HCT116 (cell line): ENCODE measurements at regions not wholly inside any gene's neighbourhood (a gene's known extent, or its start where the extent isn't known, plus 50 kb on each side); places are given as distances from the start of the nearest gene placed in this dataset.

Experiments
- ATAC-seq: fragments of 200-7000 bp; cut with Tn5 transposase; 2 replicates; pipeline ENCODE4 v1.9.1; 2020; ENCODE audit warnings: mild to moderate bottlenecking, moderate library complexity
- BruUV-seq: library from RNA; stranded (reverse); fragments of 400-500 nt; replicated peaks from 2 replicates; lab custom pipeline; 2021; lab: Mats Ljungman, UMichigan
- CTCF ChIA-PET: fragments of 300-600 bp; sonication (Branson Sonifier 250); formaldehyde crosslinking; loops from one replicate; lab custom pipeline; 2021; ENCODE audit warnings: antibody characterized with exemption; lab: Charles Lee
- POLR2A ChIA-PET: fragments of 300-600, 350-600 bp; sonication (Branson Sonifier 250); formaldehyde crosslinking; loops from one replicate; lab custom pipeline; 2021; ENCODE audit warnings: antibody characterized with exemption; lab: Charles Lee
- RAD21 ChIA-PET, 2 experiments: fragments of 300-600 bp; sonication (Branson Sonifier 250); formaldehyde crosslinking; loops; one replicate each; lab custom pipeline; 2023; ENCODE audit warnings: low total read pairs in 2 of 2; ENCODE audit not compliant: uncharacterized antibody in 2 of 2, unreplicated experiment in 2 of 2, low non-redundant PET in 1 of 2; lab: Charles Lee
- DNase-seq: peaks from one replicate; pipeline ENCODE4 v3.0.0-alpha.2; 2010; ENCODE audit warnings: low read depth, low spot score
- H2AFZ ChIP-seq: fragments of 200-600 bp; shearing (Covaris generic), sonication (generic); 2 replicates; pipeline ENCODE4 v1.6.1; 2017; ENCODE audit warnings: low read depth, mixed run types, mixed read lengths, antibody characterized with exemption, low read length; ENCODE audit not compliant: poor library complexity, severe bottlenecking
- H3K27ac ChIP-seq: 2 replicates; pipeline ENCODE4 v1.5.1; 2012; ENCODE audit warnings: low read depth, low read length
- H3K27me3 ChIP-seq: fragments of 200-600 bp; sonication (generic); 2 replicates; pipeline ENCODE4 v1.6.1; 2016; ENCODE audit warnings: mixed run types, low read length, mixed read lengths; ENCODE audit not compliant: insufficient read depth
- H3K36me3 ChIP-seq, 2 experiments: fragments of 200-500 bp in 1 of 2; fragments of 200-600 bp in 1 of 2; sonication (Bioruptor generic) in 1 of 2; sonication (generic) in 1 of 2; 2 replicates each; pipeline versions ENCODE4 v1.5.1 to v1.6.1; 2014 to 2016; ENCODE audit warnings: low read length in 2 of 2, inconsistent platforms in 1 of 2, mixed read lengths in 1 of 2, mixed run types in 1 of 2; ENCODE audit not compliant: insufficient read depth in 2 of 2, control insufficient read depth in 1 of 2
- H3K4me1 ChIP-seq, 2 experiments: fragments of 200-600 bp in 1 of 2; sonication (generic) in 1 of 2; 2 replicates each; pipeline versions ENCODE4 v1.5.1 to v1.6.1; 2012 to 2017; ENCODE audit warnings: low read length in 2 of 2, inconsistent platforms in 1 of 2, mild to moderate bottlenecking in 1 of 2, mixed read lengths in 1 of 2, mixed run types in 1 of 2, moderate library complexity in 1 of 2; ENCODE audit not compliant: insufficient read depth in 2 of 2, control insufficient read depth in 1 of 2
- H3K4me2 ChIP-seq: fragments of 200-600 bp; sonication (generic); 2 replicates; pipeline ENCODE4 v1.6.1; 2017; ENCODE audit warnings: mixed run types, low read length, mixed read lengths
- H3K4me3 ChIP-seq, 2 experiments: fragments of 200-600 bp in 1 of 2; sonication (generic) in 1 of 2; replicated peaks in 1 of 2; 2 replicates each; pipeline ENCODE4 v1.5.1; 2011 to 2016; ENCODE audit warnings: low read length in 2 of 2, control low read depth in 1 of 2, low read depth in 1 of 2, mild to moderate bottlenecking in 1 of 2, mixed read lengths in 1 of 2, mixed run types in 1 of 2
- H3K79me2 ChIP-seq: fragments of 200-600 bp; sonication (generic); 2 replicates; pipeline ENCODE4 v1.6.1; 2017; ENCODE audit warnings: mild to moderate bottlenecking, mixed run types, low read length, moderate library complexity, mixed read lengths; ENCODE audit not compliant: insufficient read depth
- H3K9ac ChIP-seq: fragments of 200-600 bp; sonication (generic); 2 replicates; pipeline ENCODE4 v1.6.1; 2016; ENCODE audit warnings: low read length, mixed read lengths
- H3K9me2 ChIP-seq: fragments of 200-600 bp; sonication (generic), shearing (Covaris generic); 2 replicates; pipeline ENCODE4 v1.6.1; 2017; ENCODE audit warnings: mixed run types, mild to moderate bottlenecking, moderate library complexity; ENCODE audit not compliant: insufficient read depth
- H3K9me3 ChIP-seq, 2 experiments: fragments of 200-500 bp in 1 of 2; fragments of 200-600 bp in 1 of 2; sonication (Bioruptor generic) in 1 of 2; sonication (generic) in 1 of 2; 2 replicates each; pipeline ENCODE4 v1.6.1; 2014 to 2017; ENCODE audit warnings: low read length in 2 of 2, mixed read lengths in 2 of 2, inconsistent platforms in 1 of 2, low read depth in 1 of 2, mild to moderate bottlenecking in 1 of 2, mixed run types in 1 of 2, moderate library complexity in 1 of 2; ENCODE audit not compliant: control insufficient read depth in 1 of 2, insufficient read depth in 1 of 2
- H4K20me1 ChIP-seq: fragments of 200-600 bp; sonication (generic), shearing (Covaris generic); 2 replicates; pipeline ENCODE4 v1.6.1; 2017; ENCODE audit warnings: mixed run types, mild to moderate bottlenecking, moderate library complexity; ENCODE audit not compliant: insufficient read depth
- ATF3 ChIP-seq: IDR thresholded peaks from 2 replicates; pipeline ENCODE4 v1.6.1; 2012
- CEBPB ChIP-seq: IDR thresholded peaks from 2 replicates; pipeline ENCODE4 v1.6.1; 2012; ENCODE audit warnings: low read depth
- EGR1 ChIP-seq: IDR thresholded peaks from 2 replicates; pipeline ENCODE4 v1.6.1; 2012; ENCODE audit warnings: low read depth
- EZH2 ChIP-seq: fragments of 200-600 bp; sonication (generic); IDR thresholded peaks from 2 replicates; pipeline ENCODE4 v1.6.1; 2017; ENCODE audit warnings: antibody characterized with exemption, mixed run types
- FOSL1 ChIP-seq: IDR thresholded peaks from 2 replicates; pipeline ENCODE4 v1.6.1; 2012; ENCODE audit warnings: low read depth
- JUND ChIP-seq: IDR thresholded peaks from 2 replicates; pipeline ENCODE4 v1.6.1; 2012
- SIN3A ChIP-seq: IDR thresholded peaks from 2 replicates; pipeline ENCODE4 v1.6.1; 2012; ENCODE audit warnings: low read depth
- SP1 ChIP-seq: IDR thresholded peaks from 2 replicates; pipeline ENCODE4 v1.6.1; 2012; ENCODE audit warnings: low read depth
- YY1 ChIP-seq: IDR thresholded peaks from 2 replicates; pipeline ENCODE4 v1.6.1; 2011; ENCODE audit warnings: low read length, low read depth, moderate library complexity, mild to moderate bottlenecking; ENCODE audit not compliant: insufficient replicate concordance; ENCODE audit errors: extremely low read depth
- ZFX ChIP-seq: fragments of 450-650 bp; IDR thresholded peaks from 2 replicates; pipeline ENCODE4 v1.6.1; 2017
- ZNF274 ChIP-seq: fragments of 200-500 bp; sonication (Bioruptor generic); IDR thresholded peaks from 2 replicates; pipeline ENCODE4 v1.6.1; 2014; ENCODE audit warnings: mild to moderate bottlenecking, low read depth, low read length, inconsistent platforms
- intact Hi-C: fragments of 100-400 bp; cut with micrococcal nuclease; formaldehyde crosslinking; loops from 2 replicates; pipeline ENCODE4 v1.10.0; 2022
- TF ChIP-seq, protein P1 (sequence below): IDR thresholded peaks from 2 replicates; pipeline ENCODE4 v1.6.1; 2012; ENCODE audit warnings: low read depth

DNA sequence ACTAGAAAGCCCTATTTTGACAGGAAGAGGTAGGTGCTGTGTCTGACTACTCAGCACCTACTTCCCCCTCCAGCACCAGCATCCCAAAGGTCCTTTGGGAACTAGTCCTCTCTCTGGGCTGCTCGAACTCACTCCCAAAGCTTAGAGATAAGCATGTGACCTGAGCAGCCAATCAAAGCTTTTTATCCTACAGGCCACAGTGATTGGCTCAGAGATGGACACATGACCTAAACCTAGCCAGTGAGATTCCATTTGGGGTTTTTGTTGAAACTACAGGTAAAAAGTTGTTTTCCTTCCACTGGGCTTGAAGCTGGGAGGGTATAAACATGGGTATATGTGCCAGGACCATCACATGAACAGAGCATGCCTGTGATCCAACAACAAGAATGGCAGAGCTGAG, 186.5 kb upstream of the PPP2R3A start:
- Histone ChIP-seq H4K20me1 (no peaks in the 10 kb centered on the region), H3K4me2 (no peak overlapping the region), H3K4me3 (no peak overlapping the region), H3K9me2 (no peaks in the 10 kb centered on the region), H3K36me3 (no peaks in the 10 kb centered on the region), H3K4me1 (no peaks in the 10 kb centered on the region), H3K27me3 (peaks cover 25% of the 10 kb centered on the region), H2AFZ (no peak overlapping the region), H3K9me3 (no peaks in the 10 kb centered on the region), H3K9ac (no peak overlapping the region), H3K79me2 (no peaks in the 10 kb centered on the region), H3K27ac (no peak overlapping the region)
- RAD21 ChIA-PET: no interaction called here
- intact Hi-C loops: no loop called here
- DNase-seq (no peak), ATAC-seq (no peak)
- BruUV-seq: no TSS peak
- POLR2A ChIA-PET: no interaction called here
- CTCF ChIA-PET: no interaction called here
- TF ChIP-seq ZNF274 (no peak), ATF3 (no peak), SP1 (no peak), YY1 (no peak), ZFX (no peak), JUND (no peak), SIN3A (no peak), FOSL1 (no peak), EGR1 (no peak), EZH2 (no peak), CEBPB (no peak)
- TF ChIP-seq, protein P1, sequence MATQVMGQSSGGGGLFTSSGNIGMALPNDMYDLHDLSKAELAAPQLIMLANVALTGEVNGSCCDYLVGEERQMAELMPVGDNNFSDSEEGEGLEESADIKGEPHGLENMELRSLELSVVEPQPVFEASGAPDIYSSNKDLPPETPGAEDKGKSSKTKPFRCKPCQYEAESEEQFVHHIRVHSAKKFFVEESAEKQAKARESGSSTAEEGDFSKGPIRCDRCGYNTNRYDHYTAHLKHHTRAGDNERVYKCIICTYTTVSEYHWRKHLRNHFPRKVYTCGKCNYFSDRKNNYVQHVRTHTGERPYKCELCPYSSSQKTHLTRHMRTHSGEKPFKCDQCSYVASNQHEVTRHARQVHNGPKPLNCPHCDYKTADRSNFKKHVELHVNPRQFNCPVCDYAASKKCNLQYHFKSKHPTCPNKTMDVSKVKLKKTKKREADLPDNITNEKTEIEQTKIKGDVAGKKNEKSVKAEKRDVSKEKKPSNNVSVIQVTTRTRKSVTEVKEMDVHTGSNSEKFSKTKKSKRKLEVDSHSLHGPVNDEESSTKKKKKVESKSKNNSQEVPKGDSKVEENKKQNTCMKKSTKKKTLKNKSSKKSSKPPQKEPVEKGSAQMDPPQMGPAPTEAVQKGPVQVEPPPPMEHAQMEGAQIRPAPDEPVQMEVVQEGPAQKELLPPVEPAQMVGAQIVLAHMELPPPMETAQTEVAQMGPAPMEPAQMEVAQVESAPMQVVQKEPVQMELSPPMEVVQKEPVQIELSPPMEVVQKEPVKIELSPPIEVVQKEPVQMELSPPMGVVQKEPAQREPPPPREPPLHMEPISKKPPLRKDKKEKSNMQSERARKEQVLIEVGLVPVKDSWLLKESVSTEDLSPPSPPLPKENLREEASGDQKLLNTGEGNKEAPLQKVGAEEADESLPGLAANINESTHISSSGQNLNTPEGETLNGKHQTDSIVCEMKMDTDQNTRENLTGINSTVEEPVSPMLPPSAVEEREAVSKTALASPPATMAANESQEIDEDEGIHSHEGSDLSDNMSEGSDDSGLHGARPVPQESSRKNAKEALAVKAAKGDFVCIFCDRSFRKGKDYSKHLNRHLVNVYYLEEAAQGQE: no peak
